ENCODE measurements at regions not wholly inside any gene's neighbourhood (a gene's known extent, or its start where the extent isn't known, plus 50 kb on each side); places are given as distances from the start of the nearest gene placed in this dataset.
"Not testable (repeated sequence)": the region's sequence is repeated elsewhere in the genome, so short reads cannot be mapped to it uniquely, and the experiment has no call there.

- no peak for DNase-seq
Measured at GRCh38 chr14:101616202-101616601, 54.9 kb downstream of the DIO3 start.

DNA sequence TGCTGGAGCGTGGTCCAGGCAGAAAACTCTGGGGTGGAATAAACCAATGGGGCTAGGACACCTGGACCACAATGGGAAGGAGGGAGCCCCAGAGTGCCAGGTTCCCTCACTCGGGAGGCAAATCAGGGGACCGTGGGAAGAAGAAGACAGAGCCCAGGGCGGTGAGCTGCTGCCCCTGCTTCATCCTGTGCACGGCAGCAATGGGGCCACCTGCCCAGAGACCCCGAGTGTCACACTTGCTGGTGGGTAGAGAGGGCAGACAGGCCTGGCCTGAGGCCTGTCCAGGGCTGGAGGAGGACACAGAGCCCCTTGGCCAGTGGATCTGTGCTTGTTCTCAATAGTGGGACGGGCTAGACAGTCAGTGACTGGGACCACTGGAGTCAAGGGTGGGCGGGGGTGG is 58.2 kb downstream of the DIO3 start:
- DNase-seq: no peak

- no peak for DNase-seq
Measured at GRCh38 chr14:101620031-101620788, 58.9 kb downstream of the DIO3 start.

- no peak for DNase-seq
Measured at GRCh38 chr14:101620821-101621785, 59.8 kb downstream of the DIO3 start.

GRCh38 chr14:101622251-101623076 is 61.2 kb downstream of the DIO3 start:
- no peak for DNase-seq

DNA sequence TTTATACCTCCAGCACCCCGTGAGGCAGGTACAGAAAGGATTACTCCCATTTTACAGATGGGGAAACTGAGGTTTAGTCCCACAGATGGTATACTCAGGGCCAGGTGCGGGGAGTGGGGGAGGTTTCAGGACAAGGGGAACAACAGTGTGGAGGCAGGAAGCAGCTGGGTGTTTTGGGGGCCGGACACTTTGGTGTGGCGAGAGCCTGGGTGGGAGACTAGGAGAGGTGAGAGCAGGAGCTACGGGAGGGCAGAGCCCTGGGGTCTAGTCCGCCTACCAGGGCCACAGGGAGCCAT is 61.7 kb downstream of the DIO3 start:
- no peak for DNase-seq

DNA sequence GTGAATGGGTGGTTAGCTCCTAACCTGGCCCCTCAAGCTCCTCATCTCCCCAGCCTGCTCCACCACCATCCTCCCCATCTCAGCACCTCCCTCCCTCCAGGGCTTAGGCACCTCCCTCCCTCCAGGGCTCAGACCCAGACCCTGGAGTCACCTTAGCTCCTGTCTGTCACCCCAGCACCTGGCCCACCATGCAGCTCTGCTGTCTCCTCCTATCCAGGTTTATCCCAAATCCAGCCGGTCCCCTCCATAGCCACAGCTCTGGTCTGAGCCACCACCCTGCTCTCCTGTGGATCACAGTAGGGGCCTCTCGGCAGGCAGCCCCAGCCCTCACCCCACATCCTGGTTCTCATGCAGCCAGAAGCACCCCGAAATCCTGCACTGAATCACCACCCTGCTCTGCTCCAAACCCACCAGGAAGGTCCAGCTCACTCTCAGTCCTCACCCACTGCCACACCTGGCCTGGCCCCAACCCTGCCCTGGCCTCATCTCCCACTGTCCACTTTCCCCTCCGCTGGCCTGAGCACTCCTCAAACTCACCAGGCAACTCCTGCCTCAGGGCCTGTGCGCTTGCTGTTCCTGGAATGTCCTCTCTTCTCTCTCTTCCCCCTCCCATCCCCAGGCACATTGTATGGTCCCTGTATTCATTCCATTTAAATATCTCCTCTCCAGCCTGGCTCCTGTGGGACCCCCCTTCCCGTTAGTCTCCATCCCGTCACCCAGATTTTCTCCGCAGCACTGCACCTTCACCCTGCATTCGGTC is 62.6 kb downstream of the DIO3 start:
- no peak for DNase-seq

GRCh38 chr14:101624536-101624935 is 63.2 kb downstream of the DIO3 start:
- no peak for DNase-seq

- no peak for DNase-seq
Measured at GRCh38 chr14:101625336-101626097, 64.2 kb downstream of the DIO3 start.

DNA sequence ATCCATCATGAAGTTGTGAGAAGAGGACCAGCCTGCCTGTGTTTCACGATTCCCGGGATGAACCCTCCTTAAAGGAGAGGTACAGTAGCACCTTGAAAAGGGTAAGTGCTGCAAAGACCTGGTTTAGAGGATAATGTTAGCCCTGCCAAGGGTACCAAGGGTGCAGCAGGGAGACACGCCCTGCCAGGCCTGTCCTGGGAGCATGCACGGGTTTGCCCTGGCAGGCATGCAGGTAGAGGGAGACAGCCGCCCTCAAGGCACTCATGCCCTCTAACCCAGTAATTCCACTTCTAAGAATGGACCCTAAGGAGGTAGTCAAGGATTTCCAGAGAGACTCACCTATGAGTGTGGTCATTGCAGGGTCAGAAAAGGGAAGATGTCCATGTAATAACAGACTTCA is 65.0 kb downstream of the DIO3 start:
- DNase-seq: no peak

GRCh38 chr14:101627915-101628262 is 66.6 kb downstream of the DIO3 start:
- DNase-seq: no peak

- peak; percentile 77 for DNase-seq
Measured at GRCh38 chr14:101628471-101628966, 67.2 kb downstream of the DIO3 start.

DNA sequence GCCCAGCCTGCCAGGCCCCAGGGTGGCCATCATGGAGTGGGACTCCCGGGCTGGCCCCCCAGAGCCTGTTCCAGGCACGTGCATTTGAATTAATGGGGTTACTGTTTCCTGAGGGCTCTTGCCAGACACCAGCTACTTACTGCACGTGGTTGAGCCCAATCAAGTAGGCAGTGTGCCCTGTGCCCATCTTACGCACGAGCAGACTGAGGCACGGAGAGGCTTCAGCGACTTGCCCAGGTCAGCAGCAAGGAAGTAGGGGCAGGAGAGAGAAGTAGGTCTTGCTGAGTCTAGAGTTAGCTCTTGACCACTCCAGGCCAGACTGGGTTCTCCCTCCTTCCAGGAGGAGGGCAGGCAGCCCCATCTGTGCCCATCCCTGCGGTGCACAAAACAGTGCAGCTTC is 67.7 kb downstream of the DIO3 start:
- DNase-seq: no peak

DNA sequence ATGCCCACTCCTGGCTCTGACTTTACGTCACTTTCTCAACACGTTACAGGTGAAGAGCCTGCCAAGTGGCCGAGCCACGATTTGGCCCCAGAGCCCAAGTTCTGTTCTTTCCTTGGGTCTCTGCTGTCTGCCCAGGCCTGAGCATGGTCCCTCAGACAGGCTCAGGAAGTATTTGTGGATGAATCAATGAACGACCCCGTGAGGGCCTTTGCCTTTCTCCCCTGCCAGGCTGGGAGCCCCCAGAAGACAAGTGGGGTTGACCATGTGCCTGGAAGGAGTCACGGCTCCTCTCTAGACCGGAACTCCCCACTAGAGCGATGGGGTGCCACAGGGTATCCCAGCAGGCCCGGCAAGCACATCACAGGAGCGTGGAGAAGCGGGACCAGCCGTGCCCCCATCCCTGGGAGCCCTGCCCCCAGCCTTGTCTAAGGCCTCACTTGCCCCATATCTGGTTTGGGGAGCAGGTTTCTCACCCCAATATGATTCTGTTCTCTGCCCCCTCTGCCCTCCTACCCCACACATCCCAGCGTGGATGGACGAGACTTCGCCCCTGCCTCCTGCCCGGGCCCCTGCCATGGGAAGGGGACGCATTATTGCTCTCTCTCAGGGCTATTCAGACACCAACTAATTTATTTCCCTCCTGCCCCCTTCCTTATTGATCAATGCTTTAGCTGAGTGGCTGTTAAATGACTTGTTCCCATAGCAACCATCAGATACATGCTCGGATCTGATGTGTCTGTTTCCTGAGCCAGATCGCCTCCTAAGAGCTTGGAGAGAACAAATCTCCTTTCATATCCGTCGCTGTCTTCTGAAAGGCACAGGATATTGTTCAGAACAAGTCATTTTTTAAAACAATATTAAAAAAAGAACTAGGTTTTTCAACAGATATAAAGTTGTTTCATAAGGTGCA is 69.0 kb downstream of the DIO3 start:
- peak; percentile 7 for DNase-seq

GRCh38 chr14:101631199-101631598 is 69.9 kb downstream of the DIO3 start:
- no peak for DNase-seq

DNA sequence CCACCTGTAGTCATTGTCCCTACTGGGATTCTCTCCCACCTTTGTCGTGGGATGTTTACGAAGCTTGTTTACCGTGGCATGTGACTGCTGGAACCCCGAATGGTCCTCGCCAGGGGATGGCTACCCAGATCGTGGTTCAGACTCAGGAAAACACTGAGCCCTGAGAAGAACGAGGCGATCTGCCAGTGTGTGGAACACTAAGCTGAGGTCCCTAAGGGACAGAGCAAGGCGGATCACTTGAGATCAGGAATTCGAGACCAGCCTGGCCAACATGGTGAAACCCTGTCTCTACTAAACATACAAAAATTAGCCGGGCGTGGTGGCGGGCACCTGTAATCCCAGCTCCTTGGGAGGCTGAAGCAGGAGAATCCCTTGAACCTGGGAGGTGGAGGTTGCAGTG is 70.7 kb downstream of the DIO3 start:
- DNase-seq: not testable (repeated sequence)

- DNase-seq: no peak
Measured at GRCh38 chr14:101632520-101632919, 71.2 kb downstream of the DIO3 start.

DNA sequence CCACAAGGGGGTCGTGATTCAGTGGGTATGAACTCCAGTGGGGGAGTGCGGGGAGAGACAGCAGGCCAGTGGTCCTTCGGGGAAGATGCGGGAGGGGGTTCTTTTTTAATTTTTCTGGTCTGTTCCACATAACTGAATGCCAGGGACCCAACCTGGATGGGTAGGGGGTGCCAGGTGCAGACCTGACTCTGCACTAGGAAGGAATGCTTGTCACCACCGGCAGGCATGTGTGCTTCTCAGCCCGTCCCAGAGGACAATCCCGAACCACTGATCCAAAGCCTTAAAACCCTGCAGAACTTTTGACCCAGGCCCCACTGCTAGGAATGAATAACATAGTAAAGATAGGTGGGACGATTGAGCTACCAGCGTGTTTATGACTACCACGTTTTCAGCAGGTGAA is 72.0 kb downstream of the DIO3 start:
- no peak for DNase-seq

GRCh38 chr14:101634202-101634849 is 73.0 kb downstream of the DIO3 start:
- no peak for DNase-seq
